ENCODE measurements at regions not wholly inside any gene's neighbourhood (a gene's known extent, or its start where the extent isn't known, plus 50 kb on each side); places are given as distances from the start of the nearest gene placed in this dataset.

GRCh38 chr5:54601411-54602230 lies 84.1 kb downstream of the SNX18 start:
- DNase-seq: no peak
